H1 (cell line): ENCODE measurements at regions not wholly inside any gene's neighbourhood (a gene's known extent, or its start where the extent isn't known, plus 50 kb on each side); places are given as distances from the start of the nearest gene placed in this dataset.

ENCODE experiments used
- CTCF ChIA-PET: fragments of 300-600 bp; sonication (Branson Sonifier 250); formaldehyde crosslinking; loops from one replicate; lab custom pipeline; 2021; ENCODE audit not compliant: partially characterized antibody; lab: Charles Lee
- POLR2A ChIA-PET: fragments of 300-600 bp; sonication (Branson Sonifier 250); formaldehyde crosslinking; loops from one replicate; lab custom pipeline; 2021; ENCODE audit warnings: inconsistent platforms; ENCODE audit not compliant: partially characterized antibody; lab: Charles Lee
- DNase-seq, 2 experiments: peaks; one replicate each; pipeline versions ENCODE4 v3.0.0 to v3.0.0-alpha.2; 2010 to 2022; ENCODE audit warnings: low spot score in 2 of 2, low read depth in 1 of 2, mixed read lengths in 1 of 2
- FAIRE-seq: peaks from 2 replicates; lab custom pipeline; 2011; peaks lifted over from hg19 to GRCh38; lab: Jason Lieb, UNC
- H2AFZ ChIP-seq: 2 replicates; pipeline ENCODE4 v1.8.1; 2012; ENCODE audit warnings: low read length, inconsistent platforms
- H2AK5ac ChIP-seq: 2 replicates; pipeline ENCODE4 v1.6.1; 2013; ENCODE audit warnings: low read depth, low read length
- H2BK120ac ChIP-seq: replicated peaks from 2 replicates; pipeline ENCODE3; 2013; ENCODE audit warnings: low read depth, low read length, inconsistent platforms
- H2BK12ac ChIP-seq: 2 replicates; pipeline ENCODE4 v1.6.1; 2013; ENCODE audit warnings: low read depth, low read length
- H2BK15ac ChIP-seq: 2 replicates; pipeline ENCODE4 v1.6.1; 2013; ENCODE audit warnings: low read length
- H2BK20ac ChIP-seq: 2 replicates; pipeline ENCODE4 v1.6.1; 2013; ENCODE audit warnings: low read length
- H2BK5ac ChIP-seq: 2 replicates; pipeline ENCODE4 v1.6.1; 2013; ENCODE audit warnings: low read depth, low read length
- H3K14ac ChIP-seq: 2 replicates; pipeline ENCODE4 v1.6.1; 2013; ENCODE audit warnings: inconsistent platforms; ENCODE audit not compliant: insufficient read length
- H3K18ac ChIP-seq: 2 replicates; pipeline ENCODE4 v1.6.1; 2013; ENCODE audit warnings: low read length; ENCODE audit errors: extremely low read depth
- H3K23ac ChIP-seq: 2 replicates; pipeline ENCODE4 v1.6.1; 2013; ENCODE audit warnings: inconsistent platforms; ENCODE audit not compliant: insufficient read length
- H3K23me2 ChIP-seq: 2 replicates; pipeline ENCODE4 v1.6.1; 2013; ENCODE audit warnings: low read depth, low read length
- H3K27ac ChIP-seq: 2 replicates; pipeline ENCODE4 v1.6.1; 2011; ENCODE audit warnings: low read depth, low read length, inconsistent platforms
- H3K27me3 ChIP-seq, 4 experiments: replicated peaks in 1 of 4; 1 replicate in 1 of 4; 2 replicates in 3 of 4; pipeline versions ENCODE4 v1.6.1 to v1.8.1; 2011 to 2013; ENCODE audit warnings: low read length in 3 of 4, mild to moderate bottlenecking in 3 of 4, inconsistent platforms in 2 of 4, mixed read lengths in 2 of 4, moderate library complexity in 1 of 4; ENCODE audit not compliant: control insufficient read depth in 3 of 4, insufficient read depth in 3 of 4; ENCODE audit errors: extremely low read depth in 1 of 4
- H3K36me3 ChIP-seq, 4 experiments: 2 replicates each; pipeline versions ENCODE4 v1.6.1 to v1.8.1; 2011 to 2013; ENCODE audit warnings: mild to moderate bottlenecking in 4 of 4, low read length in 3 of 4, moderate library complexity in 2 of 4, control low read depth in 1 of 4, inconsistent platforms in 1 of 4; ENCODE audit not compliant: insufficient read depth in 4 of 4, control insufficient read depth in 2 of 4
- H3K4ac ChIP-seq: replicated peaks from 2 replicates; pipeline ENCODE3; 2013; ENCODE audit warnings: low read length, low read depth, mixed read lengths, inconsistent platforms; ENCODE audit not compliant: insufficient read length
- H3K4me1 ChIP-seq, 4 experiments: replicated peaks in 1 of 4; 1 replicate in 1 of 4; 2 replicates in 3 of 4; pipeline versions ENCODE4 v1.6.1 to v1.8.1; 2011 to 2013; ENCODE audit warnings: low read length in 3 of 4, inconsistent platforms in 2 of 4, mixed read lengths in 1 of 4; ENCODE audit not compliant: insufficient read depth in 4 of 4, control insufficient read depth in 3 of 4
- H3K4me2 ChIP-seq, 2 experiments: 2 replicates each; pipeline versions ENCODE4 v1.6.1 to v1.8.1; 2011 to 2013; ENCODE audit warnings: low read depth in 2 of 2, low read length in 2 of 2, control low read depth in 1 of 2, inconsistent platforms in 1 of 2, mild to moderate bottlenecking in 1 of 2; ENCODE audit not compliant: insufficient read depth in 1 of 2
- H3K4me3 ChIP-seq, 4 experiments: fragments of 200-600, 300-600 bp in 1 of 4; sonication (generic), shearing (Covaris generic), sonication (Bioruptor Twin) in 1 of 4; 2 replicates each; pipeline versions ENCODE4 v1.5.1 to v1.8.1; 2011 to 2016; ENCODE audit warnings: low read length in 4 of 4, low read depth in 3 of 4, control low read depth in 2 of 4, inconsistent platforms in 2 of 4, mild to moderate bottlenecking in 2 of 4, mixed read lengths in 1 of 4, moderate library complexity in 1 of 4; ENCODE audit not compliant: insufficient read depth in 2 of 4; ENCODE audit errors: extremely low read depth in 1 of 4
- H3K56ac ChIP-seq: replicated peaks from 2 replicates; pipeline ENCODE3; 2013; ENCODE audit warnings: low read depth, mild to moderate bottlenecking, mixed read lengths, low read length, inconsistent platforms; ENCODE audit not compliant: insufficient read length
- H3K79me1 ChIP-seq: 2 replicates; pipeline ENCODE4 v1.6.1; 2013; ENCODE audit warnings: low read depth, low read length, control low read depth
- H3K79me2 ChIP-seq, 2 experiments: 2 replicates each; pipeline versions ENCODE4 v1.6.1 to v1.8.1; 2012 to 2013; ENCODE audit warnings: low read length in 2 of 2, mild to moderate bottlenecking in 2 of 2, inconsistent platforms in 1 of 2; ENCODE audit not compliant: insufficient read depth in 2 of 2, control insufficient read depth in 1 of 2
- H3K9ac ChIP-seq, 4 experiments: replicated peaks in 1 of 4; 1 replicate in 1 of 4; 2 replicates in 3 of 4; pipeline versions ENCODE4 v1.6.1 to v1.8.1; 2011 to 2013; ENCODE audit warnings: low read depth in 3 of 4, low read length in 3 of 4, control low read depth in 2 of 4, mild to moderate bottlenecking in 2 of 4, moderate library complexity in 2 of 4, inconsistent platforms in 1 of 4; ENCODE audit errors: extremely low read depth in 1 of 4
- H3K9me3 ChIP-seq, 2 experiments: 2 replicates each; pipeline versions ENCODE4 v1.6.1 to v1.8.1; 2012 to 2013; ENCODE audit warnings: mild to moderate bottlenecking in 2 of 2, moderate library complexity in 2 of 2, control low read depth in 1 of 2, inconsistent platforms in 1 of 2, low read depth in 1 of 2, low read length in 1 of 2, mixed read lengths in 1 of 2; ENCODE audit not compliant: insufficient read depth in 2 of 2
- H4K20me1 ChIP-seq, 2 experiments: replicated peaks in 1 of 2; 2 replicates each; pipeline versions ENCODE3 to v1.8.1; 2011 to 2013; ENCODE audit warnings: inconsistent platforms in 2 of 2, low read length in 2 of 2, mild to moderate bottlenecking in 1 of 2; ENCODE audit not compliant: insufficient read depth in 2 of 2, control insufficient read depth in 1 of 2
- H4K5ac ChIP-seq: 2 replicates; pipeline ENCODE4 v1.6.1; 2013; ENCODE audit warnings: low read length, low read depth, mixed read lengths, inconsistent platforms; ENCODE audit not compliant: insufficient read length
- H4K8ac ChIP-seq: 2 replicates; pipeline ENCODE4 v1.8.0; 2013; ENCODE audit warnings: mild to moderate bottlenecking, moderate library complexity, low read length, inconsistent platforms; ENCODE audit not compliant: insufficient read depth; ENCODE audit errors: extremely low read depth
- H4K91ac ChIP-seq: replicated peaks from 2 replicates; pipeline ENCODE3; 2013; ENCODE audit warnings: low read length, mixed read lengths, inconsistent platforms; ENCODE audit not compliant: insufficient read length
- CBX5 ChIP-seq: fragments of 300-800, 300-1000 bp; sonication (generic); IDR thresholded peaks from 2 replicates; pipeline ENCODE4 v1.7.1; 2016; ENCODE audit warnings: antibody characterized with exemption, low read length, low read depth
- CBX8 ChIP-seq: fragments of 300-800, 300-1000 bp; sonication (generic); IDR thresholded peaks from 2 replicates; pipeline ENCODE4 v1.7.1; 2016; ENCODE audit warnings: low read depth, low read length, borderline replicate concordance
- JUND ChIP-seq: IDR thresholded peaks from 2 replicates; pipeline ENCODE4 v1.6.1; 2011; ENCODE audit warnings: mild to moderate bottlenecking, improper control_type of control experiment, low read length
- MAFK ChIP-seq: IDR thresholded peaks from 2 replicates; pipeline ENCODE4 v1.6.1; 2012; ENCODE audit warnings: low read depth, mild to moderate bottlenecking, improper control_type of control experiment, low read length

DNA sequence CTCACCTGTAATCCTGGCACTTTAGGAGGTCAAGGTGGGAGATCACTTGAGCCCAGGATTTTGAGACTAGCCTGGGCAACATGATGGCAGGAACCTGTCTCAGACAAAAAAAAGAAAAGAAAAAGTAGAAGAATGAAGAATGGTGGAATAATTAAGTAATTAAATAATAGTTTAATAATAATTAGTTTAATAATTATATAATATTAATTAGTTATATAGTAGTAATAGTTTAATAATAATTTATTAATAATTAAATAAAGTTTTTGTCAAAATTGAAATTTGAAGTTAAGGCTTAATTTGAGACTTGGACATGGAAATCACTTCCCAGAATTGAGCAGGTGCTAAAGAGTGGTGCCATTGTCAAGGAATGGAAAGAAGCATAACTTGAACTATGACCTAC lies 52.2 kb upstream of the ABCA12 start:
- Histone ChIP-seq H3K4me2 (no peak overlapping the region), H3K4me1 (no peaks in the 10 kb centered on the region), H3K23ac (no peak overlapping the region), H2BK12ac (no peak overlapping the region), H3K9ac (no peak overlapping the region), H3K4ac (no peak overlapping the region), H2AK5ac (no peak overlapping the region), H3K79me2 (no peaks in the 10 kb centered on the region), H4K5ac (no peak overlapping the region), H2AFZ (no peak overlapping the region), H3K9me3 (no peaks in the 10 kb centered on the region), H3K23me2 (no peaks in the 10 kb centered on the region), H3K18ac (no peak overlapping the region), H4K8ac (no peak overlapping the region), H4K20me1 (no peaks in the 10 kb centered on the region), H3K56ac (no peak overlapping the region), H2BK120ac (no peak overlapping the region), H4K91ac (no peak overlapping the region)
- POLR2A ChIA-PET, result no interaction called here
- no peak for DNase-seq
- TF ChIP-seq MAFK (no peak), JUND (no peak), CBX5 (no peak), CBX8 (no peak)
- TF ChIP-seq, all 59 proteins: peak for 0
- no peak for FAIRE-seq
- Histone ChIP-seq H3K27me3 (no peaks in the 10 kb centered on the region), H2BK15ac (no peak overlapping the region), H3K4me3 (no peak overlapping the region), H2BK5ac (no peak overlapping the region), H2BK20ac (no peak overlapping the region), H3K79me1 (no peaks in the 10 kb centered on the region), H3K14ac (no peak overlapping the region), H3K27ac (no peak overlapping the region), H3K36me3 (no peaks in the 10 kb centered on the region)
- CTCF ChIA-PET, result no interaction called here
